ENCODE measurements at regions not wholly inside any gene's neighbourhood (a gene's known extent, or its start where the extent isn't known, plus 50 kb on each side); places are given as distances from the start of the nearest gene placed in this dataset.

GRCh38 chr13:99909097-99909835, 62.3 kb downstream of the ZIC5 start:
- no TSS peak for BruUV-seq (replicated peaks)
- no peak overlapping the region for H3K27ac Mint-ChIP-seq (ENCODE audit: unreplicated experiment)
- no peaks in the 10 kb centered on the region for H3K9me3 ChIP-seq
- ChIA-PET POLR2A (no interaction called here), CTCF (interaction anchor here (1.4 kb wide), 1 partner anchor 9 kb away, joined by 4 read pairs; no protein-coding TSS in a partner anchor)
- H3K27me3 ChIP-seq (replicated peaks; ENCODE audit: control insufficient read depth, insufficient read depth, low read length) = peaks cover 1% of the 10 kb centered on the region; the same call in 1 of the 2 replicates
- peaks cover 7% of the 10 kb centered on the region; the same call in 1 of the 2 replicates for H3K4me1 ChIP-seq
- no peak overlapping the region for H3K4me3 Mint-ChIP-seq (ENCODE audit: unreplicated experiment)
- no peak overlapping the region for H3K4me3 ChIP-seq (ENCODE audit: low read depth, low read length)
- intact Hi-C loops (cut with micrococcal nuclease; ENCODE audit: unreplicated experiment) = no loop called here
- H3K4me1 Mint-ChIP-seq (ENCODE audit: low read depth, unreplicated experiment) = no peaks in the 10 kb centered on the region
- no peaks in the 10 kb centered on the region for H3K9me3 Mint-ChIP-seq (ENCODE audit: unreplicated experiment)
- H3K36me3 Mint-ChIP-seq (ENCODE audit: insufficient read depth, unreplicated experiment) = no peaks in the 10 kb centered on the region
- no peak for TF ChIP-seq CTCF (IDR thresholded peaks at IDR 0.05; ENCODE audit: insufficient read depth in 1 of 2, low read depth in 1 of 2, low read length in 1 of 2, severe bottlenecking in 1 of 2, unreplicated experiment in 1 of 2)
- DNase-seq = no peak
- no peaks in the 10 kb centered on the region for H3K36me3 ChIP-seq (ENCODE audit: control insufficient read depth, insufficient read depth, low read length)
- peaks cover 3% of the 10 kb centered on the region for H3K27me3 Mint-ChIP-seq (ENCODE audit: insufficient read depth, unreplicated experiment)

GRCh38 chr13:99908140-99908803, 63.3 kb downstream of the ZIC5 start:
- Mint-ChIP-seq H3K27ac (ENCODE audit: unreplicated experiment) (no peak overlapping the region), H3K9me3 (ENCODE audit: unreplicated experiment) (no peaks in the 10 kb centered on the region), H3K4me1 (ENCODE audit: low read depth, unreplicated experiment) (no peaks in the 10 kb centered on the region), H3K27me3 (ENCODE audit: insufficient read depth, unreplicated experiment) (peaks cover 3% of the 10 kb centered on the region), H3K4me3 (ENCODE audit: unreplicated experiment) (no peak overlapping the region), H3K36me3 (ENCODE audit: insufficient read depth, unreplicated experiment) (no peaks in the 10 kb centered on the region)
- no peak for TF ChIP-seq CTCF (IDR thresholded peaks at IDR 0.05; ENCODE audit: insufficient read depth in 1 of 2, low read depth in 1 of 2, low read length in 1 of 2, severe bottlenecking in 1 of 2, unreplicated experiment in 1 of 2)
- Histone ChIP-seq H3K27me3 (replicated peaks; ENCODE audit: control insufficient read depth, insufficient read depth, low read length) (peaks cover 1% of the 10 kb centered on the region; the same call in 1 of the 2 replicates), H3K36me3 (ENCODE audit: control insufficient read depth, insufficient read depth, low read length) (no peaks in the 10 kb centered on the region), H3K9me3 (no peaks in the 10 kb centered on the region), H3K4me1 (peaks cover 7% of the 10 kb centered on the region; the same call in 1 of the 2 replicates), H3K4me3 (ENCODE audit: low read depth, low read length) (no peak overlapping the region)
- ChIA-PET CTCF (interaction anchor here (1.2 to 1.4 kb wide), 2 partner anchors 10 to 327 kb away, joined by 3 to 4 read pairs; no protein-coding TSS in a partner anchor), POLR2A (no interaction called here)
- no peak for DNase-seq
- intact Hi-C loops (cut with micrococcal nuclease; ENCODE audit: unreplicated experiment) = no loop called here
- no TSS peak for BruUV-seq (replicated peaks)

GRCh38 chr13:99907627-99908026, 63.9 kb downstream of the ZIC5 start:
- Mint-ChIP-seq H3K36me3 (ENCODE audit: insufficient read depth, unreplicated experiment) (no peaks in the 10 kb centered on the region), H3K27ac (ENCODE audit: unreplicated experiment) (no peak overlapping the region), H3K27me3 (ENCODE audit: insufficient read depth, unreplicated experiment) (peaks cover 4% of the 10 kb centered on the region), H3K4me3 (ENCODE audit: unreplicated experiment) (no peak overlapping the region), H3K4me1 (ENCODE audit: low read depth, unreplicated experiment) (no peaks in the 10 kb centered on the region), H3K9me3 (ENCODE audit: unreplicated experiment) (no peaks in the 10 kb centered on the region)
- Histone ChIP-seq H3K4me3 (ENCODE audit: low read depth, low read length) (no peak overlapping the region), H3K36me3 (ENCODE audit: control insufficient read depth, insufficient read depth, low read length) (no peaks in the 10 kb centered on the region), H3K4me1 (peaks cover 7% of the 10 kb centered on the region; the same call in 1 of the 2 replicates), H3K9me3 (no peaks in the 10 kb centered on the region), H3K27me3 (replicated peaks; ENCODE audit: control insufficient read depth, insufficient read depth, low read length) (peaks cover 1% of the 10 kb centered on the region; the same call in 1 of the 2 replicates)
- no peak for DNase-seq
- BruUV-seq (replicated peaks) = no TSS peak
- CTCF ChIA-PET = interaction anchor here (1.2 to 1.4 kb wide), 2 partner anchors 11 to 328 kb away, joined by 3 to 4 read pairs; no protein-coding TSS in a partner anchor
- intact Hi-C loops (cut with micrococcal nuclease; ENCODE audit: unreplicated experiment) = no loop called here
- POLR2A ChIA-PET = no interaction called here
- no peak for TF ChIP-seq CTCF (IDR thresholded peaks at IDR 0.05; ENCODE audit: insufficient read depth in 1 of 2, low read depth in 1 of 2, low read length in 1 of 2, severe bottlenecking in 1 of 2, unreplicated experiment in 1 of 2)
